GM04503 (cell line): ENCODE measurements at regions not wholly inside any gene's neighbourhood (a gene's known extent, or its start where the extent isn't known, plus 50 kb on each side); places are given as distances from the start of the nearest gene placed in this dataset.
"Not testable (repeated sequence)": the region's sequence is repeated elsewhere in the genome, so short reads cannot be mapped to it uniquely, and the experiment has no call there.

ENCODE experiments used
- DNase-seq: peaks from one replicate; pipeline ENCODE4 v3.0.0-alpha.2; 2012; ENCODE audit warnings: low read depth

- DNase-seq, result no peak
Observed at GRCh38 chr4:31187979-31188378, 467.8 kb downstream of the PCDH7 start.

- no peak for DNase-seq
Observed at GRCh38 chr4:31189938-31190337, 469.8 kb downstream of the PCDH7 start.

- DNase-seq, result no peak
Observed at GRCh38 chr4:31190671-31191070, 470.5 kb downstream of the PCDH7 start.

GRCh38 chr4:31192341-31192740 lies 472.2 kb downstream of the PCDH7 start:
- no peak for DNase-seq

GRCh38 chr4:31193521-31193920 lies 473.4 kb downstream of the PCDH7 start:
- DNase-seq, result no peak

- no peak for DNase-seq
Observed at GRCh38 chr4:31194823-31195222, 474.7 kb downstream of the PCDH7 start.

GRCh38 chr4:31199644-31200043 lies 479.5 kb downstream of the PCDH7 start:
- DNase-seq, result no peak

GRCh38 chr4:31202054-31202453 lies 481.9 kb downstream of the PCDH7 start:
- not testable (repeated sequence) for DNase-seq

- DNase-seq, result no peak
Observed at GRCh38 chr4:31204874-31205273, 484.7 kb downstream of the PCDH7 start.

- DNase-seq, result no peak
Observed at GRCh38 chr4:31220921-31221320, 500.8 kb downstream of the PCDH7 start.

- DNase-seq, result no peak
Observed at GRCh38 chr4:31228068-31228467, 507.9 kb downstream of the PCDH7 start.

- DNase-seq, result no peak
Observed at GRCh38 chr4:31230594-31230993, 510.4 kb downstream of the PCDH7 start.

GRCh38 chr4:31234494-31234893 lies 514.3 kb downstream of the PCDH7 start:
- DNase-seq, result no peak

GRCh38 chr4:31234901-31235300 lies 514.7 kb downstream of the PCDH7 start:
- DNase-seq, result no peak

- DNase-seq, result no peak
Observed at GRCh38 chr4:31236020-31236638, 516.0 kb downstream of the PCDH7 start.

- DNase-seq, result no peak
Observed at GRCh38 chr4:31236639-31237173, 516.5 kb downstream of the PCDH7 start.

- DNase-seq, result no peak
Observed at GRCh38 chr4:31237233-31237632, 517.1 kb downstream of the PCDH7 start.

GRCh38 chr4:31239886-31240285 lies 519.7 kb downstream of the PCDH7 start:
- no peak for DNase-seq

- DNase-seq, result no peak
Observed at GRCh38 chr4:31241504-31242106, 521.4 kb downstream of the PCDH7 start.

GRCh38 chr4:31246856-31247255 lies 526.7 kb downstream of the PCDH7 start:
- no peak for DNase-seq

- DNase-seq, result no peak
Observed at GRCh38 chr4:31259119-31259518, 539.0 kb downstream of the PCDH7 start.

GRCh38 chr4:31261632-31262031 lies 541.5 kb downstream of the PCDH7 start:
- no peak for DNase-seq

GRCh38 chr4:31266094-31266493 lies 545.9 kb downstream of the PCDH7 start:
- not testable (repeated sequence) for DNase-seq
